22Rv1 (cell line): ENCODE measurements at regions not wholly inside any gene's neighbourhood (a gene's known extent, or its start where the extent isn't known, plus 50 kb on each side); places are given as distances from the start of the nearest gene placed in this dataset.

Source experiments
- ZFX ChIP-seq: fragments of 450-650 bp; IDR thresholded peaks from 2 replicates; pipeline ENCODE4 v1.6.1; 2017; ENCODE audit warnings: antibody characterized with exemption, borderline replicate concordance
- TF ChIP-seq, protein P1 (sequence below): fragments of 450-650 bp; IDR thresholded peaks from 2 replicates; pipeline ENCODE4 v1.5.1; 2017; ENCODE audit warnings: mild to moderate bottlenecking

- TF ChIP-seq, protein P1, sequence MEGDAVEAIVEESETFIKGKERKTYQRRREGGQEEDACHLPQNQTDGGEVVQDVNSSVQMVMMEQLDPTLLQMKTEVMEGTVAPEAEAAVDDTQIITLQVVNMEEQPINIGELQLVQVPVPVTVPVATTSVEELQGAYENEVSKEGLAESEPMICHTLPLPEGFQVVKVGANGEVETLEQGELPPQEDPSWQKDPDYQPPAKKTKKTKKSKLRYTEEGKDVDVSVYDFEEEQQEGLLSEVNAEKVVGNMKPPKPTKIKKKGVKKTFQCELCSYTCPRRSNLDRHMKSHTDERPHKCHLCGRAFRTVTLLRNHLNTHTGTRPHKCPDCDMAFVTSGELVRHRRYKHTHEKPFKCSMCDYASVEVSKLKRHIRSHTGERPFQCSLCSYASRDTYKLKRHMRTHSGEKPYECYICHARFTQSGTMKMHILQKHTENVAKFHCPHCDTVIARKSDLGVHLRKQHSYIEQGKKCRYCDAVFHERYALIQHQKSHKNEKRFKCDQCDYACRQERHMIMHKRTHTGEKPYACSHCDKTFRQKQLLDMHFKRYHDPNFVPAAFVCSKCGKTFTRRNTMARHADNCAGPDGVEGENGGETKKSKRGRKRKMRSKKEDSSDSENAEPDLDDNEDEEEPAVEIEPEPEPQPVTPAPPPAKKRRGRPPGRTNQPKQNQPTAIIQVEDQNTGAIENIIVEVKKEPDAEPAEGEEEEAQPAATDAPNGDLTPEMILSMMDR: no peak
- no peak for TF ChIP-seq ZFX
Observed at GRCh38 chr2:224219781-224220180, 180.7 kb upstream of the SERPINE2 start.
